ENCODE measurements at regions not wholly inside any gene's neighbourhood (a gene's known extent, or its start where the extent isn't known, plus 50 kb on each side); places are given as distances from the start of the nearest gene placed in this dataset.

DNA sequence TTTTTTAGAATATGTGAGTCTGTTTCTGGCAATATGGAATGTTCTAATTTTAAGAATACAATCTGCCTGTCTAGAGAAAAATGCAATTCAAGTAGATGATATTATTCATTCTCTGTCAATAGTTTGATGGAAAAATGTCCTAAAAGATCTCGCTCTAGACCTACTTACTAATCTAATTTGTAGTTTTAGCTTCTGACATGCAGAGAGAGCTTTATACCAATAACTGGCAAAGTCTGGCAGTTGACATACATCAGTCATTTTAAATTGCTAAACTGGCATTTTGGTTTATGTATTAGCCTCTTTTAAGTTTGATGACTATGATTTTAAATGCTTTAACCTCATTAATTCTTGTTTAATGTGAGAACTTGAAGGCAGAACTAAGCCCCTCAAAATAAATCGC is 355.0 kb upstream of the CDH10 start:
- TF ChIP-seq CTCF (IDR thresholded peaks at IDR 0.05) (no peak), POLR2AphosphoS5 (IDR thresholded peaks at IDR 0.05) (no peak)
